Tibial nerve (tissue), 4 donors: ENCODE measurements at regions not wholly inside any gene's neighbourhood (a gene's known extent, or its start where the extent isn't known, plus 50 kb on each side); places are given as distances from the start of the nearest gene placed in this dataset.

Source experiments
- DNase-seq, 2 donors: peaks; one replicate each; pipeline ENCODE4 v3.0.0-alpha.2; 2019; ENCODE audit warnings: low spot score in 2 of 2
- H3K27ac ChIP-seq, 4 donors: fragments of 200-600 bp; sonication (generic) in 3 of 4; one replicate each; pipeline ENCODE4 v1.5.1; 2017 to 2019; ENCODE audit warnings: mild to moderate bottlenecking in 1 of 4
- H3K27me3 ChIP-seq, 2 donors: fragments of 200-600 bp; sonication (generic) in 1 of 2; one replicate each; pipeline versions ENCODE4 v1.5.1 to v1.6.0; 2017 to 2019
- H3K36me3 ChIP-seq, 3 donors: fragments of 200-600 bp; sonication (generic); one replicate each; pipeline ENCODE4 v1.5.1; 2018 to 2019
- H3K4me1 ChIP-seq, 4 donors: fragments of 200-600 bp; sonication (generic) in 3 of 4; one replicate each; pipeline ENCODE4 v1.5.1; 2017 to 2019
- H3K4me3 ChIP-seq, 4 donors: fragments of 200-600 bp; sonication (generic) in 3 of 4; one replicate each; pipeline ENCODE4 v1.5.1; 2017 to 2019; ENCODE audit warnings: mild to moderate bottlenecking in 1 of 4, moderate library complexity in 1 of 4
- H3K9me3 ChIP-seq, 4 donors: fragments of 200-600 bp; sonication (generic) in 3 of 4; one replicate each; pipeline ENCODE4 v1.5.1; 2017 to 2019
- CTCF ChIP-seq, 5 experiments: fragments of 200-600 bp in 3 of 5; fragments of 450-650 bp in 2 of 5; sonication (generic) in 3 of 5; IDR thresholded peaks; one replicate each; pipeline ENCODE4 v1.5.1; 2016 to 2019; ENCODE audit warnings: antibody characterized with exemption in 5 of 5, mild to moderate bottlenecking in 3 of 5, moderate library complexity in 2 of 5
- EP300 ChIP-seq, 2 donors: sonication (generic); formaldehyde crosslinking; IDR thresholded peaks; one replicate each; pipeline ENCODE4 v1.6.1; 2017; ENCODE audit warnings: antibody characterized with exemption in 2 of 2, mild to moderate bottlenecking in 1 of 2
- POLR2A ChIP-seq, 2 donors: fragments of 450-650 bp; IDR thresholded peaks; one replicate each; pipeline ENCODE4 v1.6.1; 2017; ENCODE audit warnings: antibody characterized with exemption in 2 of 2, mild to moderate bottlenecking in 2 of 2, moderate library complexity in 2 of 2
- WGBS, 2 donors: methylation state at CpG; one replicate each; pipeline ENCODE4 v1.1.5; 2018; 5-methylcytosine and 5-hydroxymethylcytosine counted together

DNA sequence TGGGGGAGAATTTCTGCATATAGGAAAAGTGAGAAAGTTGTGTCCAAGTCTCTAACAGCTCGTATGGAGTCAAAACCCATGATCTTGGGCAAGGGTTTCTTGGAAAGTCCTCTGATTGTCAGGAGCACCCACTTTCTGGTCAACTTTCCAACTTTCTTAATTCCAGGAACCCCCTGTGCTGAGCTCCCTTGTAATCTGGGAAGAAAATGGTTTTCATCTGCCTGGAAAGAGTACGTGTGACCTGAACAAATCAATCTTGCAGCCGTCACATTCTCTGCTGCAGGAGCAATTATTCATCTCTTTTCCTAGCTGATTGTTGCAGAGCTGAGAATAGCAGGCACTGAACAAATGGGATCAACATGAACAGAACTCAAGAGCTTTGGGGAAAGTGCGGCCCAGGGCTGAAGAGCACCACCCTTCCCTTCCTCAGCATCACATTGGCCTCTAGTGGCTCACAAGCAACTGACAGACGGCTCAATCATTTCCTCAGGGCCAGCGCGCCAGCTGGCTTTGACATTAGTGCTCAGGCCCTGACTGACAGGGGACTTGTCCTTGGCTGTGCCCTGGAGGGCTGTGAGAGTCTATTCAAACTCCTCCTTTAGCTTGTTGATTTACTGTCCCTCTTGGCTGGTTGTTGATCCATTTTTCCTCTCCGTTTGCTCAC, 295.2 kb downstream of the HLX start:
- Histone ChIP-seq H3K27me3 (no peaks in the 10 kb centered on the region), H3K4me3 (no peak overlapping the region), H3K9me3 (peaks cover 0 to 8% (median 0%) of the 10 kb centered on the region in 4 donors), H3K27ac (no peak overlapping the region), H3K36me3 (no peaks in the 10 kb centered on the region), H3K4me1 (no peaks in the 10 kb centered on the region)
- DNase-seq: no peak
- WGBS, 2 donors: 54 to 56% methylated on average over 8 of the region's 8 CpGs
- TF ChIP-seq CTCF (IDR thresholded peaks at IDR 0.05) (peak in 1 of 5 experiments; percentile 17), POLR2A (IDR thresholded peaks at IDR 0.05) (no peak)

DNA sequence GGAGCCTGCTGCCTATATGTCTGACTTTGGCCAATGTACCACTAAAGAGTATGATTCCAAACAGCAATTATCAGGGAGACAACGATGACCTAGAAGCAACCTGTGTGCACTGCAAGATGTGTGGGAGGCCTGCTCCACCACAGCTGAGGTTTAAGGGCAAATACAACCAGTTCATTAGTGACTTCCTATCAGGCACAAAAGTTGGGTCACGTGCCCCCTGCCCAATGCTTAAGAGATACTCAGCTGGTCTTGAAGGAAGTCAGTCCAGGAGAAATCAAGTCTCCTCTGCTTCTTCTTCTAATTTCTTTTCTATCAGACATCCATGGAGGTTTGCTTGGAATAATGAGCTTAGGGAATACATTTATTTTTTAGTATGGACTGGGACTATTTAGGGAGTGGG, 296.0 kb downstream of the HLX start:
- 84 to 94% methylated on average over 2 of the region's 2 CpGs for WGBS, 2 donors
- DNase-seq: no peak
- Histone ChIP-seq H3K27ac (no peak overlapping the region), H3K27me3 (no peaks in the 10 kb centered on the region), H3K4me1 (no peaks in the 10 kb centered on the region), H3K4me3 (no peak overlapping the region), H3K36me3 (no peaks in the 10 kb centered on the region), H3K9me3 (peaks cover 0 to 8% (median 0%) of the 10 kb centered on the region in 4 donors)
- TF ChIP-seq CTCF (IDR thresholded peaks at IDR 0.05): no peak
- no peak for TF ChIP-seq POLR2A (IDR thresholded peaks at IDR 0.05)
- no peak for TF ChIP-seq EP300 (IDR thresholded peaks at IDR 0.05)

GRCh38 chr1:221180704-221181368, 301.6 kb downstream of the HLX start:
- no peaks in the 10 kb centered on the region for H3K4me1 ChIP-seq
- H3K27me3 ChIP-seq: no peaks in the 10 kb centered on the region
- no peaks in the 10 kb centered on the region for H3K36me3 ChIP-seq
- no peaks in the 10 kb centered on the region for H3K9me3 ChIP-seq
- H3K4me3 ChIP-seq: no peak overlapping the region
- no peak for DNase-seq
- no peak overlapping the region for H3K27ac ChIP-seq
- TF ChIP-seq POLR2A (IDR thresholded peaks at IDR 0.05) (no peak), EP300 (IDR thresholded peaks at IDR 0.05) (no peak), CTCF (IDR thresholded peaks at IDR 0.05) (no peak)
- WGBS, 2 donors: 87 to 96% methylated on average over 1 of the region's 1 CpG

GRCh38 chr1:221182791-221183533, 303.7 kb downstream of the HLX start:
- 72 to 82% methylated on average over 4 of the region's 4 CpGs for WGBS, 2 donors
- Histone ChIP-seq H3K4me3 (no peak overlapping the region), H3K27me3 (no peaks in the 10 kb centered on the region), H3K9me3 (no peaks in the 10 kb centered on the region), H3K27ac (no peak overlapping the region), H3K4me1 (no peaks in the 10 kb centered on the region), H3K36me3 (no peaks in the 10 kb centered on the region)
- TF ChIP-seq EP300 (IDR thresholded peaks at IDR 0.05): no peak
- no peak for TF ChIP-seq POLR2A (IDR thresholded peaks at IDR 0.05)
- no peak for TF ChIP-seq CTCF (IDR thresholded peaks at IDR 0.05)
- DNase-seq: no peak
